UCSD-AML1 (cell line): ENCODE measurements at regions not wholly inside any gene's neighbourhood (a gene's known extent, or its start where the extent isn't known, plus 50 kb on each side); places are given as distances from the start of the nearest gene placed in this dataset.
"Not testable (repeated sequence)": the region's sequence is repeated elsewhere in the genome, so short reads cannot be mapped to it uniquely, and the experiment has no call there.

ENCODE experiments used
- DNase-seq: peaks from one replicate; lab custom pipeline; 2025; ENCODE audit not compliant: unreplicated experiment; lab: John Stamatoyannopoulos, UW

DNA sequence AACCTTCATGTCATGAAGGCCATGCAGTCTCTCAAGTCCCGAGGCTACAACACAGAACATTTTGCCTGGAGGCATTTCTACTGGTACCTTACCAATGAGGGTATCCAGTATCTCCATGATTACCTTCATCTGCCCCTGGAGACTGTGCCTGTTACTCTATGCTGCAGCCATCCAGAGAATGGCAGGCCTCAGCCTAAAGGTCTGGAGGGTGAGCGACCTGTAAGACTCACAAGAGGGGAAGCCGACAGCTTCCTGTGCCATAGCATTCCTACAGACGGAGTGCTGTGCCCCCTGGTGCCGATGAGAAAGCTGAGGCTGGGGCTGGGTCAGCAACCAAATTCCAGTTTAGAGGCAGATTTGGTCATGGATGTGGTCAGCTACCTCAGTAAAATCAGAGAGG is 51.3 kb upstream of the CADPS start:
- no peak for DNase-seq

DNA sequence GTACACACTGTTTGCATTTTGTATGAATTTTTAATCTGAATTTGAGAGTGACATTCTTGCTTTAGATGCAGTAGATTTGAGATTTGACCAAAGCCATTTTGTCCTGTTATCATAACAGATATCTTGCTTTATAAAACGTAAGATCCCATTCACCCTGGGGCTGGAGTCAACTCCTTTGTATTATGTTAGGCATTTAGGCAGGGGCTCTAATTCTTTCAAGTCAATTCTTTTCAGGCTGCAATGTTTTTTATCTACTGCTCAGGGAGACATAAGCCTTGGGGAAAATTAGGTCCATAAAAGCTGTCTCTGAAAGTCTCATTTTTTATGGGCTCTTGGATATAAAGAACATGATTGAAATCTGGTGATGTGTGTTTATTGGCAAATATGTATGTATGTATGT is 53.0 kb upstream of the CADPS start:
- DNase-seq = no peak

DNA sequence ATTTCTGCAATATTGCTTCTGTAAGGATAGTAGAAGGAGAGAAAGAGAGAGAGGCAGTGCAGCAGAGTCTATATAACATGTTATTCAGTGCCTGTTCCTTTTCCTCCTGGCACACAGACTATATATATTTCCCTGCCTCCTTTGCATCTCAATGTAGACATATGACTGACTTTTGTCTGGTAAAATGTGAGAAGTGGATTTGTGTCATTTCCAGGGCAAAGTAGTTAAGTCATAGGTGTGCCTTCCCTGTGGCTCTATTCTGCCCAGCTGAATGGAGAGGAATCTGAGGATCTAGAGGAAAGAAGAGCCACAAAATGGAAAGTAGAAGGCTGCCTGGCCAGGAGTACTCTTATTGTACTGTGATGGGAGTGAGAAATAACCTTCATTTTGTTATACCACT is 54.6 kb upstream of the CADPS start:
- DNase-seq = no peak

DNA sequence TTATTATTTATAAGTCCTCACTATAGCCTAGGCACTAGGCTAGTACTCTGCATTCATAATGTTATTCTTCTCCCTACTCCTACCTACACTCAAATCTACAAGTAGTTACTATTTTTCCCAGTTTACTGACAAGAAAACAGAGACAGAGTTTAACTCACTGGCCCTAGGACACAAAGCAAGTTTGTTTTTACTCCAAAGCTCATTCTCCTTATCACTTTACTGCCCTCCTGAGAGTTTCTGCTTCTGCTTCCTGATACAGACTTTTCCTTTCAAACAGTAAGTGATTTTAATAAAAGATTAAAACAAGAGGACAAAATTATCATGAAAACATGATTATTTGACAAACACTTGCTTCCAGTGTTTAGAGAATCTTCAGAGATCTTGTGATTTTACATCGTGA is 60.6 kb upstream of the CADPS start:
- DNase-seq = no peak

DNA sequence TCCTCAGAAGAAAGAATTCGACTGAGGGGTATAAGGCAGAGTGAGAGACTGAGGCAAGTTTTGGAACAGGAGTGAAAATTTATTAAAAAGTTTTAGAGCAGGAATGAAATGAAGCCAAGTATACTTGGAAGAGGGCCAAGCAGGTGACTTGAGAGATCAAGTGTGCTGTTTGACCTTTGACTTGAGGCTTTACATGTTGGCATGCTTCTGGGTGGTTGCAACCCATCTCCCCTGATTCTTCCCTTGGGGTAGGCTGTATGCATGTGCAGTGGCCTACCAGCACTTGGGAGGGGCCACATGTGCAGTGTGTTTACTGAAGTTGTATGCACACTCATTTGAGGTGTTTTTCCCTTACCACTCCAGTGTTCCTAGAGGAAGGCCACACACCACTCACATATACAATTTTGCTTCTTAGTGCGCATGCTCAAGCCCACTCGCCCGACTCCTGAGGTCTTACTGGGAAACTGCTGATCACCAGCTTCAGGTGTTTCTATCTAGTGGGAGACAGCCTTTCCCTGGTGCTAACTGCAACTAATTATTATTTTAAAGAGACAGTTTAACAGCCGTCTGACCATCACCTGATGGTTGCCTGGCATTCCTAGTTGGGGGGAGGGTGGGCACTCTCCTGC is 61.5 kb upstream of the CADPS start:
- no peak for DNase-seq

DNA sequence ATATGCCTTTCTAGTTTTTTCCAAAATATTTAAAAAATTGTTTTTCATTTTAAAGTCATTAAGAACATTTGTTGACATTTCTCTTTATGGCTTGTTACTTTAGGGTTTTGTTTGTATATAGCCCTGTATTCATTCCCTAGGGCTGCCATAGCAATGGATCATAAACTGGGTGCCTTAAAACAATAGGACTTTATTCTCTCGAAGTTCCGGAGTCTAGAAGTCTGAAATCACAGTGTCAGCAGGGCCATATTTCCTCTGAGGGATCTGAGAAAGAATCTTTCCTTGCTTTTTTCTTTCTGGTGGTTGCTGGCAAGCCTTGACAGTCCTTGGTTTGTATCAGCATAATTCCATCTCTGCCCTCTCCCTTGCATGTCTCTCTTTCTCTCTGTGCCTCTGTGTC is 63.4 kb upstream of the CADPS start:
- no peak for DNase-seq

DNA sequence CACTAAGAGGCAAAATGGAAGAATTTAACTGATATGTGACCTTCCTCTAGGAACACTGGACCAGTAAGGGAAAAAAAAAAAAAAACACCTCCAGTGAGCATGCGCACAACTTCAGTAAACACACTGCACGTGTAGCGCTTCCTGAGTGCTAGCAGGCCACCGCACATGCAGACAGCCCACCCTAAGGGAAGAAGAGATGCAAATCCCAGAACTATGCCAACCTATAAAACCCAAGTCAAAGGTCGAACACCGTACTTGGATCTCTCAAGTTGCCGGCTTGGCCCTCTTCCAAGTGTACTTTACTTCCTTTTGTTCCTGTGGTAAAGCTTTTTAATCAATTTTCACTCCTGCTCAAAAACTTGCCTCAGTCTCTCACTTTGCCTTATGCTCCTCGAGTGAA is 64.5 kb upstream of the CADPS start:
- no peak for DNase-seq

DNA sequence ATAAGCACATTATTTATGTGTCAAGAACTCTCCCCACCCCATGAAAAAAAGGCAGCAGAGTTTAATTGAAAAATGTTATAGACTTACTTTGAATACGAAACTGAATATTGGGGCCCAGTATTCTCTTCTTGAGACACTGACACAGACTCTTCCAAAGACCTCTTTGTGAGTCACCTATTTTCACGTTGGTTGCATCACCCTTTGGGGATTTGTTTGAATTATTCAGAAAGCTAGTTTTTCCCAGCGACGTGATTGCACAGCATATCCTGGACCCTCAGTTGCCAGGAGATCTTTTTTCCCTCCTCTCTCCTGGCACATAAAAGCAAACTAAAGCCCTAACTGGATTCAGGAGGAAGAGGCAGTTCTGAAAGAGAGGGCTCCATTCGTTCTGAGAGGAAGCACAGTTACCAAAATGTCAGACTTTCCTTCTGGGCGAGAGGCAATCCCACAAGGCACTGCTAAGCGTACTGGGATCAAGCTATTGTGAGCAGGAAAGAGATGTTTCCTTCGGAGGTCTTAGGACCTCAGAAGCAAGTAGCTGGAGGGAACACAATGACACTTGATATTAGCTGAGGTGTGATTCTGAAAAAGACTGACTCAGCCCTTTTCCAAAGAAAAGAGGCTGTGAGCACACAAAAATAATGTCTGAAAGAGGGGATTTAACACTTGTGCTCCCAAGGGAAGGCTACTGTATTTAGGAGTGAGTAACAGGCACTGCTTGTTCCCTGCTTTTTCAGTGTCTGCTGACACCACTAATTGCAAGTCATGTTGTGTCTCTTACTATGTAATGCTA is 65.8 kb upstream of the CADPS start:
- no peak for DNase-seq

DNA sequence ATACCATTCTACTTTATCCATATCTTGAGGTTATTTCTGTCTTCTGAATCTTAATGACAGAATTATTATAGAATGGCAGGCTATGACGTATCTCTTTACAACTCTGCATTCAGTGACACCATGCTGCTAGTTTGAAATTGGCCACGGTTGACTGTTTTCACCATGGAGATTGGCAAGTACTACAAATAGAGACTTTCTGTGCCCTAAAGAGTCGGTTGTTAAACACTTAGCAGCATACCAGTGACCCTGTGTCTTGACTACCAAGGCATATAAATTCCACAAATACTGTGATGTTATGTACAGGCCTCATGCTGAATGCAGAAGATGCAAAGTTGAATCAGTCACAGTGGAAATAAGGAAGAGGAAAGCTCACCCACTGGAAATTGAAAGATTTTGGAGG is 67.0 kb upstream of the CADPS start:
- DNase-seq = no peak

DNA sequence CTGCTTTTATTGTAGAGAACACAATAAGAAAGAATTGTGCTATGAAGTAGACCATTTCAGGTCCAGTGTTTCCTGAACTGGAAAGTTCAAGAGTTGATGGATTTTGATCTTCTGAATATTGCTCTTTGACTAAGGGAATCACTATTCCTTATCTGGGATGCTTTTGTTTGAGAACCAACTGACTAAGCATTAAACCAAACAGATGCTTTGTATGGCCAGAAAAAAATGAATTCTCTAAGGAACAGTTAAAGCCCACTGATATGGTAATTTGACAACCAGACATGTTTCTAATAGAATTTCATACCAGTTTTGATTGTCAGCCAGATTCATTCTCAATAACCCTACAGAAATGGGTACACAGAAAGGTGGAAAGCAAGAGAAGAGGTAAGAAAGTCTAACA is 67.5 kb upstream of the CADPS start:
- DNase-seq = no peak

DNA sequence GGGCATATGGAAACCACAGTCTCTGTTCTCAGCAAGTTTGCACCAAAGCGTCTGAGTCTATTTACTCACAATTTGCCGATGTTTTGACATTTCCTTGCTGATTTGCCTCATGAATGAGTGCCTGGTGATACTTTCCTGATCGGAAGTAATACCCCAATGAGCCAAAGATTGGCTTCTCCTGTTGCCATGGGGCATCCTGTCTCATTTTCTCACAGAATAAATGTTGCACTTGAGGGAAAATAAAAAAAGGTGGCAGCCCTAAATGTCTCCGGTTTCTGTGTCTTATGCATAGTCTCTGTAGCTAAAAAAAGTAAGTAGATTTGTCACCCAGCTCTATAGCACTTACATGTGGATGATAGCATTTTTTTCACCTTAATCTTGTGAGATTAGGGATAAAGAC is 73.7 kb upstream of the CADPS start:
- no peak for DNase-seq

DNA sequence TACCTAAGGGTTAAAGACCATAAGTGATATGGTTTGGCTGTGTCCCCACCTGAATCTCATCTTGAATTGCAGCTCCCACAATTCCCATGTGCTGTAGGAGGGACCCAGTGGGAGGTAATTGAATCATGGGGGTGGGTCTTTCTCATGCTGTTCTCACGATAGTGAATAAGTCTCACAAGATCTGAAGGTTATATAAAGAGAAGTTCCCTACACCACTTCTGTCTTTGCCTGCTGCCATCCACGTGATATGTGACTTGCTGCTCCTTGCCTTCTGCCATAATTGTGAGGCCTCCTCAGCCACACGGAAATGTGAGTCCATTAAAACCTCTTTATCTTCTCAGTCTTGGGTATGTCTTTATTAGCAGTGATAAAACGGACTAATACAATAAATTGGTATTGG is 75.0 kb upstream of the CADPS start:
- DNase-seq = no peak

DNA sequence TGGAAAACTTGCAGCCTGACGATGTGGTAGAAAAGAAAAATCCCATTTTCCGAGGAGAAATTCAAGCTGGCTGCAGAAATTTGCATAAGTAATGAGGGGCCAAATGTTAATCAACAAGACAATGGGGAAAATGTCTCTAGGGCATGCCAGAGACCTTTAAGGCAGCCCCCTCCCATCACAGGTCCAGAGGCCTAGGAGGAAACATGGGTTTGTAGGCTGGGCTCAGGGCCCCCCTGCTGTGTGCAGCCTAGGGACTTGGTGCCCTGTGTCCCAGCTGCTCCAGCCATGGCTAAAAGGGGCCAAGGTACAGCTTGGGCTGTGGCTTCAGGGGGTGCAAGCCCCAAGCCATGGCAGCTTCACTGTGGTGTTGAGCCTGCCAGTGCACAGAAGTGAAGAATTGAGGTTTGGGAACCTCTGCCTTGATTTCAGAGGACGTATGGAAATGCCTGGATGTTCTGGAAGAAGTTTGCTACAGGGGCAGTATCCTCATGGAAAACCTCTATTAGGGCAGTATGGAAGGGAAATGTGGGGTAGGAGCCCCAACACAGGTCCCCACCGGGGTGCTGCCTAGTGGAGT is 75.9 kb upstream of the CADPS start:
- no peak for DNase-seq

DNA sequence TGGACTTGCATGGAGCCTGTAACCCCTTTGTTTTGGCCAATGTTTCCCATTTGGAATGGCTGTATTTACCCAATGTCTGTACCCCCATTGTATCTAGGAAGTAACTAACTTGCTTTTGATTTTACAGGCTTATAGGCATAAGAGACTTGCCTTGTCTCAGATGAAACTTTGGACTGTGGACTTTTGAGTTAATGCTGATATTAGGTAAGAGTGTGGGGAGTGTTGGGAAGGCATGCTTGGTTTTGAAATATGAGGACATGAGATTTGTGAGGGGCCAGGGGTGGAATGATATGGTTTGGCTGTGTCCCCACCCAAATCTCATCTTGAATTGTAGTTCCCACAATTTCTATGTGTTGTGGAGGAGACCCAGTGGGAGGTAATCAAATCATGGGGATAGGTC is 76.7 kb upstream of the CADPS start:
- DNase-seq = not testable (repeated sequence)

DNA sequence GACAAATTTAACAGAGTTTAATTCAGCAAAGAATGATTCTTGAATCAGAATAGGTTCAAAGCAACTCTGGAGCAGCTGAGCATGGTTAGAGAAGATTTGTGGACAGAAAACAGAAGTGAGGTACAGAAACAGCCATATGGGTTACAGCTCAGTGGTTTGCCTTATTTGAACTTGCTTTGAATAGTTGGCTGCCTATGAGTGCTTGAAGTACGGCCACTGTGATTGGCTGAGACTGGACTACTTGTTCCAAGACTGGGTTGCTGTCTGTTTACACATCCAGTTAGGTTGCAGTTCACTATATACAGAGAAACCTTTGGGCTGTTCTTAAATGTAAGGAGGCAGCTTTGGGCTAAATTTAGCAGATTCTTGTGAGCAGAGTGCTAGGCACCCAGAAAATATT is 79.4 kb upstream of the CADPS start:
- no peak for DNase-seq

DNA sequence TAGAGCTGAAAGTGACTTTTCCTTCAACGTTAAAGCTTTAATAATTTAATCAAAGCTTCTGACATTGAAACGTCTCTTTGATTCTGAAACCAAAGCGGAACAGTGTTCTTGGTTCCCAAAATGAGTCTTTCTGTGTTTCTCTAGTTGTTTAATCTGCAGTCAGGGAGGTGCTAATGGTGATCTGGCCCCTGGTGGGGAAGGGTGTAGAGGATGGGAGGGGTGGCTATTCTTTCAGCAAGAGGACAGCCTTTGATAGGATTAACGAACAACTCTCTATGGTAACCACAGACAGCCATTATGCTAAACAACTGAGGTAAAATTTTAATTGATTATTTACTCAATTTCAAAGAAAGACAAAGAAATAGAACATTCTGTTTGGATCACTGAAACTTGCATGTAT is 79.9 kb upstream of the CADPS start:
- DNase-seq = no peak

DNA sequence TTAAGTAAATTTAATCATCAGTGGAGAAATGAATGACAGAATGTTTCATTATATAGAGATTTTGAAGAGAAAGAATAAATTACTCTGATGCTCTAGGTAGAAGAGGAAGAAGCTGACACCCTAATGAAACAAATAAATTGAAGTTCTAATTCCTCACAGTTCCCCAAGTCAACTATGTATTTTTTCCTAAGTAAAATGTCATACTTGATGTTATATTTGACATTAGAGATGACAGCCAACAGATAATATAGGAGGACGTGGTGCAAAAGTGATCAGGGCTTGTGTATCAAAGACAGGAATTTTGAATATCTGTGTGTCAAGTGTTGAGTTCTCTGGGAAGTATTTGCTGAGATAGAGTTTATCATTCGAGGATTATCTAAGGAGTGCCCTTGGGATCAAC is 81.2 kb upstream of the CADPS start:
- no peak for DNase-seq

DNA sequence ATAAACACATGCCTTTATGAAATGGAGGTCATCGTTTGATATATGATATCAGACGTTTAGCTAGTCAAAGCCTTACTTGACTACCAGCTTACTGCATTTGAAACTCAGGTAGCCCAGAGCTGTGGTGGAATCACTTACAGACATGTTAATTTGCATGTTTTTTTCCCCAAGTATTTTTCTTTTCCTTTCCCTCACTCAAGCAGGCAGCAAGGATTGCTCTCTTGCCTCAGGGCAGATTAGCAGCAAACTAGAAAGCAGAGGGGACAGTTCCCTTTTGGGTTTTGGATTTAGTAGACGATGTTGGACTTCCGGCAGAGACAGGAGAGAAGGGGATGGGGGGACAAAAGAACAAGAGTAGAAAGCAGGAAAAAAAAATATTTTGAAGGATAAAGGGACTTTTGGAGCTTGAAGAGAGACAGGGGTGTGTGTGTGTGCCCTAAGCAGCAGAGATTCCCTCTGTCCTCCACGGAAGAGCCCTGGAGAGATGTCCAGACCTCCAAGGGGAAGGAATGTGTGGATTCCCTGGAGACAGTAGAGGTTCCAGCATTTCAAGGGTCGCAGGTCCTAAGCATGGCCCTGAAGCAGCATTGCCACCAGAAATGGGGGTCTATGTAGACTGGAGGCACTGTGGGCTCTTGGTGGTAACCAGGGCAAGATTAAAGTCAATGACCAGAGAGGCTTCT is 86.8 kb upstream of the CADPS start:
- DNase-seq = no peak

DNA sequence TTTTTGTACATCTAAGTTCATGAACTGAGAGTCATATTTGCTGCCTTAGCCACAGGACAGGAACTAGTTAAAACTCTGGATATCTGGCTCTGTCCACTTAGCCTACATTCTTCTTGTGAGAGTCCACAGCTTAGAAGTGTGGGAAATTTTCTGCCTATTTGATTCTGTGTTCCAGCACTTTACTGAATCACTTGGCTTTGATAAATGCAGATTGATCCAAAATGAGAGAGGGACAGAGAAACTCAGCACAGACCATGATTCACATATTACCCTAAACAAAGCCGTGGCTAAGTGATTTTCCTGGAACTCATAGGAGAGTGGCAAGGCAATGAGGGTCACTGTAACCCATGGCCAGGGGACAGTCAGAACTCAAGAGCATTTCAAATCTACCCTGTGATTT is 87.5 kb upstream of the CADPS start:
- no peak for DNase-seq

DNA sequence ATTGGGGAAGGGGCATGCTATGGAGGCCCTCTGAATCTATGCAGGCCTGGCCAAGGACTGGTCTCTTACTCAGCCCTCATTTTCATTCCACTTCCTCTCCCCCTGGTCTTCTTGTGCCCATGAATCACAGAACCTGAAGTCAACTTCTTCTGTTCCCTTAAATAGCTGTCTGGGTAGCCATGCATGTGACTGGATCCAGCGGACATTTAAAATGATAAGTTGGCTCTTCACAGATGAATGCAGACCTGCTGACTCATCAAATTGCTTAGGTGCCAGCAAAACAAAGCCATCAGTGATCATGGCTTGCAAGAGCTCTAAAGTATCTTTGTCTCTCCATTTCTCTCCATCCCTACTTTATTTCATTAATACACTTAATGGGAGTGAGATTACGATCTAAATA is 90.1 kb upstream of the CADPS start:
- no peak for DNase-seq

DNA sequence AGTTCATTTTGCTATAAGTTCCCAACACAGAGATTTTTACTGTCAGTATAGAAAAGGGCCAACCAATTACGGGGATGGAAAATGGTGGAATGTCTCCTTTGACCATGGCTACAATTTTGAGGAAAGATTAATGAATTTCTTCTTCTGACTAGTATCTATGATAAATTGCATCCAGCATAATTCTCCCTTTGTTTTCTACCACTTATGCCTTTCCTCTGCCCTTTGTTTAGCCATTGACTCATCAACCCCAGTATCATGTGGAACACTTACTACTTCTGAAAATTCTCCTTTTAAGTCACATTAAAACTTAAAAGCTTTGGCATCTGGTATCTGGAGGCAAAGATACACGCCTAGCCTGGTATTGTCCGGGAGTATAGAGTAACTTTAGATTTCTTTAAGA is 92.9 kb upstream of the CADPS start:
- no peak for DNase-seq

DNA sequence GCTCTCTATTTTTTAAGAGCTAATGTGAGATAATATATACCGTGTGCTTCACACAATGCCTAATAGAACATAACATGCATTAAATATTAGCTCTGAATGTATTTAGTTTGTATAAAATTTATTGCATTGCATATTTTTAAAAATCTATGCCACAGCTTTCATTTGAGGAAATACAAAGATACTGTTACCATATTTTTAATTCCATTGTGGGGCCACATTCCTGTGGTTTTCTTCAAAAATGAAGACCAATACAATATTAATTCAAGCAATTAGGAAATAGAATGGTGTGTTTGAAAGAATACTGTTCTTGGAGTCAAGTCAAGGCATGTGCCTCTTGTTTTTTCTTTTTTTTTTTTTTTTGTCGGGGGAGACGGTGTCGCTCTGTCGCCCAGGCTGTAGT is 95.4 kb upstream of the CADPS start:
- DNase-seq = no peak
